GM19239 (cell line): ENCODE measurements at regions not wholly inside any gene's neighbourhood (a gene's known extent, or its start where the extent isn't known, plus 50 kb on each side); places are given as distances from the start of the nearest gene placed in this dataset.

Experiments used
- DNase-seq: peaks from one replicate; pipeline ENCODE4 v3.0.0; 2011; ENCODE audit warnings: low spot score; ENCODE audit not compliant: insufficient read length
- FAIRE-seq: peaks from 2 replicates; lab custom pipeline; 2011; peaks lifted over from hg19 to GRCh38; lab: Jason Lieb, UNC

DNA sequence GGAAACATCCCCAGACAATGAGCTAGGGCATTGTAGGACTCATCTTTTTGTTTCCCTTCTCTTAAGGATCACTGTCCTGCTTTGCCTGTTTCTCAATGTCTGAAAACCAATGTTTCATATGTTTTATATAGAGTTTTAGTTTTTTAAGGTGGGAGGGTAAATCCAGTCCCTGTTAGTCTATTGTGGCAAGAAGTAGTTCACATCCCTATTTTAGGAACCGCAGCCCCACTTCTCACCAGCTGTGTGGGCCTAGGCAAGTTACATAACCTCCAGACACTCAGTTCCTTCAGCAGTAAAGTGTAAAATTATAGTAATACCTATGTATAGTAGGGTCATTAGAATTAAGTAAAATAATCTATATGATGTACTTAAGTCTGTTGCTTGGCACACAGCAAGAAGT, 105.8 kb upstream of the WLS start:
- FAIRE-seq = no peak
- no peak for DNase-seq

DNA sequence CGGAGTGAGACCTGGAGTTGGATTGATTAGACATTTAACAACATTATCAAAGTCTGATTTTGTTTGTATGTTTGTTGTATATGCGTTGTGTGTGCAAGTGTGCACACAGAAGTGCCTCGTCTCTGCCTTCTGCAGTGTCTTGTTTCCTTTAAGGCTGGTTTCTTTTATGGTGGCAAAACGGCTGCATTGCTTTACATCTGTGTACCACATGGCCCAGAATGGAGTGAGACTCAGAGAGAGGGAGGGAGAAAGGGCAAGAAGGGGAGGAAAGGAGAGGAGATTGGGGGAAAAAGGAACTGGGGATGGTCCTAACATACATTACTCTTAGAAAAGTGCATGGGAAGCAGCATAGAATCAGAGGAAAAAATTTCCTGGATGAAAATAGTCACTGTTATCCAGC, 99.7 kb upstream of the WLS start:
- FAIRE-seq = no peak

DNA sequence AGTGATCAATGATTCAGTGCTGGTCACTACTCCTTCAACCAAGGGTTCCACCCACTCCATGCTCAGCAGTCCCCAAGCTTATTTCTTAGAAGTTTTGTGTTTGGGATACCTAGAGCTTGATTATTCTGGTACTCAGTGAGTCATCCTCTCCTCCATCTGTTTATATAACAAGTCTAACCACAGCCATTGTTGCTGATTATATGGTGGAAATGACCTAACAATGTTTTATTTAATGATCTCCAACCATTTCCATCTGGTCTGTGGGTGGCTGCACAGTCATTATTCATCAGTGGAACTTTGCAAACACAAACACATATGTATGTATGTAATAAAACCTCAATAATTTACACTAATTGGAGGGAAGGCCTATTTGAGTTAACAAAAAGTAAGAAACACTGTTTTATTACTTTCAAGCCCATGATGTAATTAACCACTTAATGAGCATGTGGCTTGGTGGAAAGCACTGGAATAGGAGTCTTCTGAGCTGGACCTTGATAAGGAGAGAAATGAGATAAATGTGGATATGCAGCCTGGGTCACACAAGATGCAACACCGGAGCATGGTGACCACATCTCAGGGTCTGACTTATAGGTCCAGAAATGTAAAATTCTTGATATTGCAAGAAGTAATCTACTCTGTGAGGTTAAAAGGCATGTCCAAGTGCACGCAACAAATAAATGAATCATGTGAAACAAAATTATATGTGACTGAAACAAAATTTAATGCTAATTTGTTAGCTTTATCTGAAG, 99.0 kb upstream of the WLS start:
- FAIRE-seq (no peak), DNase-seq (no peak)

More for the DNA sequence above, 99.7 kb upstream of the WLS start:
- no peak for DNase-seq

DNA sequence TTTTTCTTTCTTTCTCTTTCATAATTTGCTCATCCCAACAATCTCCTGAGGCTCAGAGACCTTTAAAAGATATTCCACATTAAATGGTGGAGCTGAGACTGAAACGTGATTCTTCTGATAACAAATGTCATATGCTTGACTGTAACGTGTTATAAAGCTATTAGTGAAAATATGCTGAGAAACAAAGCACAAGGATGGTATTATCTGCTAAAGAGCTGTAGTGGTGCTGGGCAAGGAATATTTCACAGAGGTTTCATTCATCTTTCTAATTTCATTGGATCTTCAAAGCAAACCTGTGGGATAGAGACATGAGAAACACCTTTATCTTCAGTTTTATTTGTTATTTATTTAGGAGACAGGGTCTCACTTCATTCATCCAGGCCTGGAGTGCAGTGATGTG, 98.1 kb upstream of the WLS start:
- no peak for FAIRE-seq
- DNase-seq = no peak

DNA sequence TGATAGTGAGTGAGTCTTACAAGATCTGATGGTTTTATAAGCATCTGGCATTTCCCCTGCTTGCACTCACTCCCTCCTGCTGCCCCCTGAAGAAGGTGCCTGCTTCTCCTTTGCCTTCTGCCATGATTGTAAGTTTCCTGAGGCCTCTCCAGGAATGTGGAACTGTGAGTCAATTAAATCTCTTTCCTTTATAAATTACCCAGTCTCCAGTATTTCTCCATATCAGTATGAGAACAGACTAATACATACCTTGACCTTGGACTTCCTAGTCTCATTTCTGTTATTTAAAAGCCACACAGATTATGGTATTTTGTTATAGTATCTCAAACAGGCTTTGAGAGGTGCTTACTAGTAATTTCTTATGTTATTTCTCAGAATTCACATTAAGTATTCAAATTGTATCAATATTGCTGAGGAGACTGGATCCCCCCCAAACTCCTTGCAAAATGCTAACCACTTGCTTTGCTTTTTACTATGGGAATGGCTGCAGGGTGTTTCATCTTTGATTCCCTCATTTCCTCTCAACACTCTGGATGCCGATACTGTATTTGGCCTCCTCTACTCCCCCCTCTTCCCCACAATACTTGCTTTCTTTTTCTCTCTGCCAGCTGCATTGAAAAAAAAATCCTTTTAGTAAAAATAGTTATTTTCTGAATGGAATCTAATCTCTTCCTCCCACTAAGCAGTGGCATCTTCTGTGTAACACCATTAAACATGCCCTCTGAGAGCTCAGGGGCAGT, 96.9 kb upstream of the WLS start:
- no peak for DNase-seq
- no peak for FAIRE-seq

DNA sequence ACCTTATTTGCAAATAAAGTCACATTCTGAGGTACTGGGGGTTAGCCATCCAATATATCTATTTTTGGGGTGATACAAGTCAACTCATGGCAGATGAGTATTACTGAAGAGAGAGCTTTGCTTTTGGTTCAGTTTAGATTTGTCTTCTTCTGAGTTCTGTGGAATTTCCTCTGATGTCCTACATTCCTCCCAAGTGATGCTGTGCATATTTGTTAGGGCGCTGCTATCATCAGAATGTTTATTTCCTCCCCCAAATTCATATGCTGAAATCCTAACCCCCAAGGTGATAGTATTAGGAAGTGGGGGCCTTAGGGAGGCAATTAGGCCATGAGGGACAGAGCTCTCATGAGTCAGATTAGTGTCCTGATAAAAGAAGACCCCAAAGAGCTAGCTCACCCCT, 96.2 kb upstream of the WLS start:
- DNase-seq (no peak), FAIRE-seq (no peak)

DNA sequence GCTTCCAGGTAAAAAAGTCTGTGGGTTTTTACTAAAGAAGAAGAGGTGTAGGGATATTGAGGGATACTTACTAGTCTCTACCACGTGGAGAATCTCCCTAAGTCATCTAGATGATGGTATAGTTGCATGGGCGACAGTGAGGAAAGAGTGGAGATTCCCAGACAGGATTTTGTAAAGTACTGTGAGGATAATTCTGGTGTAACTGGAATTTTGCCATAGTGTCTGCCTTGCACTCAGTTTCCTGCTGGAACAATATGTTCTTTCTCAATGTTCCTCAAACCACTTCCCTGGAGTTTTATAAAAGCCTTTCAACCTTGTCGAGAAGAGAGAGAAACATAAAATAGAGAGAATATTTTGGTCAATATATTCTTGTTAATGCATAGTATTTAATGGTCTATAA, 95.1 kb upstream of the WLS start:
- no peak for DNase-seq
- no peak for FAIRE-seq

DNA sequence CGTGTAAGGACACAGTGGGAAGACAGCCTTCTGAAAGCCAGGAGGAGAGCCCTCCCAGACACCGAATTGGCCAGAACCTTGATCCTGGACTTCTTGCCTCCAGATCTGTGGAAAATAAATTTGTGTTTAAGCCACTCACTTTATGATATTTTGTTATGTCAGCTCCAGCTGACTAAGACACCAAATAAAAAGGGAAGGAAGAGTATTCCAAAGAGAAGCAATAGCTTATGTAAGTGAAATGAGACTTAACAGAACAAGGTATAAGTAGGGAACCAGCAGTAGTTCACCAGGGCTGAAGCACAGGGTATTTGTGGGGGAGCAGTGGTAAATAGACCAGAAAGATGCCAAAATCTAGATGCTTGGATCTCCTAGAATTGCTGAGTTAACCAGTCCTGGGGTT, 94.2 kb upstream of the WLS start:
- FAIRE-seq (no peak), DNase-seq (no peak)

DNA sequence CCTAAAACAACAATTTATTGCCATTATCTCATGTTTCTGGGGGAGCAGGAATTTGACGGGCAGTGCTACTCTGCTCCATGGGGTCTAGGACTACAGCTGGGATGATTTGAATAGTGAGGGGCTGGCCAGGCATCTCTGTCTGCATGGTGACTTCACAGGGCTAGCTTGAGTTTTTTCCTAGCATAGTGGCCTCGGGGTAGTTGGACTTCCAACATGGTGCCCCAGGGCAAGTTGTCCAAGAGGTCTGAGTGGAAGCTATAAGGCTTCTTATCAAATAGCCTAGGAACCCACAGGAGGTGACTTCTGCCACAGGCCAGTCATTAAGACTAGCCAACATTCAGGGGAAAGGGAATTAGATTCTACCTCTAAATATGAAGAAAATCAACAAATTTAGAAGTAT, 92.0 kb upstream of the WLS start:
- FAIRE-seq (no peak), DNase-seq (no peak)

DNA sequence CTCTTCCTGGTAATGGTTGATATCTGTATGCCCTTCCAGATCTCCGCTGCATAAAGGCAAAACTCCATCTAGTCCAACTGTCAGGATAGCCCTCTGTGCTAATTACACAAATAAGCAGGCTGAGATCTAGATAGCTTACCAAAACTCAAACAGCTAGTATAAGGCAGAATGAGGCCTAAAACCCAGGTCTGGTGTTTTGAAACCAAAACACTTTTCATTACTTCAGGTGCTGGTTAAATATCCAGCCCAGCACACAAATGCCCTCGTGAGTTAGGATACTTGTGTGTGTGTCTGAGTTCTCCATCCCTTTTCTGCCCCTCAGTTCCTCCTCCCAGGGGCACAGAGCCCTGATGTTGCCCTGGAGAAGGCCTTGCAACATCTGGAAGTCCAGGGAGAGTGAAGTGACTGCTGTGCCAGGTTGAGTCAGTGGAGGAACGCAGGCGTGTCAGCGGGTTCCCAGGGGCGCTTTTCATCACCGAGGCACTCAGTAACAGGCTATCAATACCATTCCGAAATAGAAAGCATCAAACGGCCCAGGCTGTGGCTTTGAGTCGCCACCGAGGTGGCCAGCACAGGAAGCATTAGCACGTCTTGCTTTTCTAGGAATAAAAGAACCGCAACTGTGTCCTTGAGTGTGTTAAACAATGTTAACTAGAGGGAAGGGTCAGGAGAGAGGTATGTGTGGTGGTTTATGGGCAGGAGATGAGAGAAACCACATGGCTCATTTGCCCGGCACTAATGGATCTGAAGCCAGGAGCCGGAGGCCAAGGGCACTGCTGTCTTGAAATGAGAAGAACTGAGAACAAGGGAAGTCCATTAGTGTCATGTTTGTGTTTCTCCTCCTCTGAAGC, 90.7 kb upstream of the WLS start:
- FAIRE-seq (no peak), DNase-seq (no peak)

DNA sequence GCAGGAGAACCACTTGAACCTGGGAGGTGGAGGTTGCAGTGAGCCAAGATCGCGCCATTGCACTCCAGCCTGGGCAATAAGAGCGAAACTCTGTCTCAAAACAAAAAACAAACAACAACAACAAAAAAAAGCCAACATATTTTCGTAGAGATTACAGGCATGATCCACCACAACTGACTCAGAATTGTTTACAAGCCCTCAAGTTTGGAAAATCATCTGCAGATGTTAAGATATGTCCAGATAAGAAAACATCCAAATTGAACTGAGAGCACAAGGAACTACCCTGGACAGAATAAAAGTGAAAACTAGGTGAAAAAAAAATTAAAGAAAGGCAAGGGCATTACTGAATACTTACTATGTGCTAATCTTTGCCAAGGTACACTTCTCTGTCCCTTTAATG, 89.8 kb upstream of the WLS start:
- FAIRE-seq = no peak

DNA sequence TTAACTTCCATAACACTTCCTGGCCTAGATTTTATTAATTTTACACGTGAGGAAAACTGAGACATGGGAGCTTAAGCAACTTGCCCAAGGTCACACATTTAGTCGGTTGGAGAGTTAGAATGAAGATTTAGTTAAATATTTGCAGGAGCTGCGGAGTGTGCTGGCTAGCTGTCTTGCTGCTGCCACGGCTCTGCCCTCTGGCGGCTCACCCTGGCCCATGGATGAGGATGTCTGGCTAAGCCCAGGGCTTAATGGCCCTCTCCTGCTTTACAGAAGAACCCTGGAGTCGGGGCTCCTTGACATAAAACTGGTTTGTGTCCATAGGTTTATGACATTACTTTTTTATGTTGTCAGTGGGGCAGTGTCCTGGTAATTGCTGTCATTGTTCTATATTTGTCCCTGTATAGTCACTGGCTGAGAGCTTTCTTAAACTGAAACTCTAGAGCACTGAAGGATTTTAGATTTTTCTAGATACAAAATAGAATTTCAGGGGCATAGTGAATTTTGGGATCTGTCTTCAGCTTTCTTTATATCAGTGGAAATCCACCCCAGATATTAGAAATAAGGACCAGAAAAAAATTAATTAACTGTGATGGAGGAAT, 88.9 kb upstream of the WLS start:
- DNase-seq (no peak), FAIRE-seq (no peak)

More for the DNA sequence above, 89.8 kb upstream of the WLS start:
- DNase-seq = no peak

DNA sequence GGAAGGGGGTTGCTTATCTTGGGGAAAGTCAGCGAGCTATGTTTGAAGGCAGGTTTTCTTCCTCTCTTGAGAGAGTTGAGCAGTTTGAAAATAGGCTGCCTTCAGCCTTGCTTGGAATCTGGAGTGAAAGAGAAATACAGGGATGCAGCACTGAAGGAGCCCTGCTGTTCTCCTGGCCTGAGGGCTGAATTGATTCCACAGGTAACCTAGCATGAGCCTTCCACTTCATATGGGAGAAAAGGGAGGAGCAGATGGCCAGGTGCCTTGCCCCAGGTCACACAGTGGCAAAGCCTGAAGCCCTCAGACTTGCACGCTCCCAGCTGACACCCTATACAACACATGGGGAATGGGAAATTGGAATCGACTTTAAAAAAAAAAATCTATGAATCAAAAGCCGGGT, 88.0 kb upstream of the WLS start:
- FAIRE-seq (no peak), DNase-seq (no peak)

DNA sequence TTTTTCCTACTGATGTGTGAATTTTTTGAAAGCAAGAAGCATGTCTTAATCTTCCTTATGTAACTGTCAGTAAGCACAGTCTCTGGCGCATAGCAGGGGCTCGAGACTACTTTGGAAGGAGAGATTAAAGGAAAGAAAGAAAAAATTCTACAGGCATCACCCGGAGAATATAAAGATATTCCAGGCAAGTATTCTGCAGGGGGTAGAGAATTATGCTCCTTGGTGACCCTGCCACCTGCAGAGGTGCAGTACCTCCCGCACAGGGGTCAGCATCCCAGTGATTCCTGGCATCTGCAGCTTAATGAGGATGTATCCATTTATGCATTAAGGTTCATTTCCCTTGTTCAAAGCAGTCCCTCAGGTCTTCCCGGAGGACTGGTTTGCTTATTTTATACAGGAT, 87.6 kb upstream of the WLS start:
- DNase-seq (no peak), FAIRE-seq (no peak)

DNA sequence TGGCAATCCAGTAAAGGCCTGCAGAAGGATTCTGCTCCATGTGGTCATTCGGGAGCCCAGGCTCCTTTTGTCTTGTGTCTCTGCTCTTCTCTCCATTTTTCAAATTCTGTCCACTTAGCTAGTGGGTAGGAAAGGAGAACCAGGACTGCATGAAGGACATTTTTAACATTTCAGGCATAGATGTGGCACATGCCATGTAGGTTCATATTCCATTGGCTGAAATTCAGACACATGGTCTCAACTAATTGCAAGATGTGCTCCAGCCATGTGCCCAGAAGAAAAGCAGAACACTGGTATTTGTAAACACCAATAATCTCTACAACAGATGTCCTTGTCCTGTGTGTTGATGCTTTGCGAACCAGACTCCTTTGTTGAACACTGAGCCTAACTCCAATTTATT, 85.2 kb upstream of the WLS start:
- FAIRE-seq = no peak
- no peak for DNase-seq

DNA sequence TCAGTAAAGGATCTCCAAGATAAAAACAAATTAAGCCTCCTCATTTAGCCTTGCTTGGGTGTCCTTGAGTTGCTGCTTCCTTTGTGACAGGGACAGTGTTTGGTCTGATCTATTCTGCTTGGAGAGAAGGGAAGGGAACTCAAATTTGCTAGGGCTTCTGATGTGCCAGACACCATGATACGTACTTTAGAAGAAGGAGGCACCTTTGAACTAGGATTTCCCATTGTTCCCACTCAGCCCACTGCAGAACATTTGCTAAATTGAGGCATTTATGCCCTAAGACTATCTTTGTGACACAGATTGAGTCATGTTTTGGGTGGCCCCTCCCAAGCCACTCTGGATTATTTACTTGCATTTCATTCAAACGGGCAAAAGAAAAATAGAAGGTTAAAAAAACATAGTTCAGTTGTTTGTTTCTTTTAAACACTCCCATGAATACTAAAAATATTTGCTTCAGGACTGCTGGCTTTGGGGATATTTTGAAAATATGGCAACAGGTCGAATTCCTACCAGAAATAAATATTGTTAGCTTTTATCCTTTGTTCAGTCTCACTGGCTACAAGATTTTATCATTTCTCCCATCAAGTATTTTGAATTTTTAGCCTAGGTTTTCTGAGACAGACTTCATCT, 81.9 kb upstream of the WLS start:
- no peak for FAIRE-seq
- no peak for DNase-seq

DNA sequence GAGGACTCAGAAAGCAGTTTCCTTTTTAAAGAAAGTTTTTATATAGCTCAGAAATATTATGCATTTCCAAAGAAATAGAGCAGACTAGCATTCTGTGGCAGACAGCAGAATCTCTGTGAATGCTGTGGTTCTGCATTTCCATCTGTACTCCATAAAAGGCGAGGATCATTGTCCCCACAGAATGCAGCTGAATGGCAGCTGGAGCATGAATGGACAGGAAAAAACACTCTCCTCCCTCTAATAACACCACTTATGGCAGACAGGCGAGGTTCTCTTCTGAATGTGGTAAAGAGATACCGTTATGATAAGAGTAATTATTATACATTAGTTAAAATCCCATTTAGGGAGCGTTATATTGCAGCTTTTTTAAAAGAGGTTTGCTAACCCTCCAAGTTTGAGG, 81.4 kb upstream of the WLS start:
- DNase-seq (no peak), FAIRE-seq (no peak)

DNA sequence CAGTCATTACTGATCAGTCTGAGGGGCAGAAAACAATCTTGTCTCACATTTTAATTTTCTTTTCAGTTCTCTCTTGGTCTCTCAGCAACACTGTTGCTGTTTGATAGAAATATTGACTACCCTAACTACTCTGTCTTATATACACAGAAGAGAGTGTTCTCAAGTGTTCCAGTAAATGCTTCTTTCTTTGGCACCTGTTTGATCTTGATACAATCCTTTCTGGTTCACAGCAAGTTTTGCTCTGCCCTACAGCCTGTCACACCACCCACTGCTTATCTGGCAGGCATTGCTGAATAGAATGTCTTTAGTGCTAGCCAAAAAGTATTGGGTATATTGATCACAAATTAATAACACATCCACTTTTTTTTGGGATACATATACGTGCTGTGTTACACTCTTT, 75.7 kb upstream of the WLS start:
- DNase-seq = no peak
- no peak for FAIRE-seq

DNA sequence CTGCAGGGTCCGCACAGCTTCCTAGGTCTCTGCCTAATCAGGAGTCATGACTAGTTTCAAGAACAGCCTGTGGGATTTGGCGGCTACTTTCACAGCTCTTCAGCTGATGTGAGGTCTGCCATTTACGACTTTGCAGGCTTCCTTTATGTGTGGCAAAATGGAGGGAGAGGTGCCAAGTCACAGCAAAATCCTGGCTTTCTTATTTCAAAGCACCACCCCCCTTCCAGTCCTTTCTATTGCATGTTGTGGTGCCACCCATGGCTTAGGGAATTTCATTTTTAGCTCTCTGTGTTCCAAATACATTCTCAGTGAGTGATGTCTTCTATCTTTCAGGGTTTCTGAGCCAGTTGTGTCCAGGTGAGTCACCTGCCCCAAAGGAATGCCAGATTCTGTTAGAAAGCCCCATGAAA, 75.1 kb upstream of the WLS start:
- DNase-seq (no peak), FAIRE-seq (no peak)

DNA sequence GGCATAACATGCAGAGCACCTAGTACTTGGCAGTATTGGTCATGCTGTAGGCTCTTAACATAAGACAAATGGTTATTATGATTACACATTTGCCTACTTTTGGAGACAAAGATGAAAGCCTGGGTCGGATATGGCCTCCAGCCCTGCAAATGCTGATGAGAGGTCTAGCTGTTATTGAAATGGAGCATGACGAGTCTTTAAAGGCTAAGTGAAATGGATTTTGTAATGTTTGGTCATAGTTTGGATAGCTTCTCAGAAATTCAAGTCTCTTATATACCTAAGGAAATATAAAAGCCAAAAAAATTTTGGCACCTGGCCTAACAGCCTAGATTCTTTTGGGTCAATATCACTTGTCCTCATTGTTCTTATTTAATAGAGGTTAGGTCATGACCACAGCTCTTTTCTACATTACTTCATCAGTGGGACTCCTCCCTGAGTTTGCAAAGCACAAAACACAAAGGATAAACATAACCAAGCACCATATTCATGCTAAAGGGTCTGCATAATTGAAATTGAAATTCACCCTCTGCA, 69.2 kb upstream of the WLS start:
- FAIRE-seq (no peak), DNase-seq (no peak)
